ENCODE measurements at regions not wholly inside any gene's neighbourhood (a gene's known extent, or its start where the extent isn't known, plus 50 kb on each side); places are given as distances from the start of the nearest gene placed in this dataset.

DNA sequence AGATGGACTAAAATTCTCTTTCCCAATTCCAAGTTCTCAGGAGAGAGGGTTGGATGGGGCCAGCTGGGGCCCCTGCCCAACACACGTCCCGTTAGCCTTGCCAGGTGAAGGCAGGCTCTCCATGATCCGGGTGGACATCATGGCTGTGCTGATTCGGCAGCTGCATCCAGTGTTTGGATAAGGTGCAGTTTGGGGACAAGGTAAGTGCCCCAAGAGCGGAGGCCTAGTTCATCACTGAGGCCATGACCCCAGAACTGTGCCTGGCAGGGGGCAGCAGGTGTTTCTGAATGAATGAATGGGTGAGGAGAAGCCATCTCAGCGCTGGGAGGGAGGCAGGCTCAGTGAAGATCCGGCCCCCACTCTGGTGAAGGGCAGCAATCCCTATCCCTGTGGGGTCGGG lies 520.4 kb downstream of the TBC1D22A start:
- TF ChIP-seq, protein P1, sequence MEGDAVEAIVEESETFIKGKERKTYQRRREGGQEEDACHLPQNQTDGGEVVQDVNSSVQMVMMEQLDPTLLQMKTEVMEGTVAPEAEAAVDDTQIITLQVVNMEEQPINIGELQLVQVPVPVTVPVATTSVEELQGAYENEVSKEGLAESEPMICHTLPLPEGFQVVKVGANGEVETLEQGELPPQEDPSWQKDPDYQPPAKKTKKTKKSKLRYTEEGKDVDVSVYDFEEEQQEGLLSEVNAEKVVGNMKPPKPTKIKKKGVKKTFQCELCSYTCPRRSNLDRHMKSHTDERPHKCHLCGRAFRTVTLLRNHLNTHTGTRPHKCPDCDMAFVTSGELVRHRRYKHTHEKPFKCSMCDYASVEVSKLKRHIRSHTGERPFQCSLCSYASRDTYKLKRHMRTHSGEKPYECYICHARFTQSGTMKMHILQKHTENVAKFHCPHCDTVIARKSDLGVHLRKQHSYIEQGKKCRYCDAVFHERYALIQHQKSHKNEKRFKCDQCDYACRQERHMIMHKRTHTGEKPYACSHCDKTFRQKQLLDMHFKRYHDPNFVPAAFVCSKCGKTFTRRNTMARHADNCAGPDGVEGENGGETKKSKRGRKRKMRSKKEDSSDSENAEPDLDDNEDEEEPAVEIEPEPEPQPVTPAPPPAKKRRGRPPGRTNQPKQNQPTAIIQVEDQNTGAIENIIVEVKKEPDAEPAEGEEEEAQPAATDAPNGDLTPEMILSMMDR (conservative IDR thresholded peaks at IDR 0.05; ENCODE audit: low read depth, low read length), result no peak
- TF ChIP-seq EZH2 (IDR thresholded peaks at IDR 0.05; ENCODE audit: low read length, unreplicated experiment) (no peak), EZH2phosphoT487 (IDR thresholded peaks at IDR 0.05; ENCODE audit: borderline replicate concordance, low read length) (no peak)

Measured in PC-3 (cell line).